Liver (tissue), 7 donors: ENCODE measurements at regions not wholly inside any gene's neighbourhood (a gene's known extent, or its start where the extent isn't known, plus 50 kb on each side); places are given as distances from the start of the nearest gene placed in this dataset.

Experiments
- DNase-seq: peaks from one replicate; pipeline ENCODE4 v3.0.0-alpha.2; 2017; ENCODE audit warnings: low spot score
- H3K27ac ChIP-seq, 2 donors: one replicate each; pipeline ENCODE4 v1.7.0; 2013; ENCODE audit warnings: inconsistent platforms in 2 of 2, low read length in 2 of 2, control low read depth in 1 of 2, low read depth in 1 of 2, mild to moderate bottlenecking in 1 of 2
- H3K27me3 ChIP-seq, 4 donors: one replicate each; pipeline versions ENCODE4 v1.6.1 to v1.7.0; 2013; ENCODE audit warnings: low read length in 3 of 4, inconsistent platforms in 1 of 4, mild to moderate bottlenecking in 1 of 4, moderate library complexity in 1 of 4; ENCODE audit not compliant: control insufficient read depth in 4 of 4, insufficient read depth in 4 of 4
- H3K36me3 ChIP-seq, 4 donors: one replicate each; pipeline versions ENCODE4 v1.6.1 to v1.7.0; 2013; ENCODE audit warnings: low read length in 3 of 4, mild to moderate bottlenecking in 3 of 4, low read depth in 1 of 4, moderate library complexity in 1 of 4; ENCODE audit not compliant: control insufficient read depth in 4 of 4, insufficient read depth in 3 of 4
- H3K4me1 ChIP-seq, 4 donors: one replicate each; pipeline versions ENCODE4 v1.6.1 to v1.7.0; 2013; ENCODE audit warnings: low read length in 3 of 4, mild to moderate bottlenecking in 3 of 4, moderate library complexity in 1 of 4; ENCODE audit not compliant: control insufficient read depth in 4 of 4, insufficient read depth in 4 of 4
- H3K4me3 ChIP-seq, 3 donors: one replicate each; pipeline versions ENCODE4 v1.6.1 to v1.7.0; 2013; ENCODE audit warnings: low read length in 3 of 3, control low read depth in 1 of 3, low read depth in 1 of 3, mild to moderate bottlenecking in 1 of 3
- H3K9ac ChIP-seq, 2 donors: one replicate each; pipeline ENCODE4 v1.7.0; 2013; ENCODE audit warnings: low read length in 2 of 2, mild to moderate bottlenecking in 2 of 2, moderate library complexity in 2 of 2, control low read depth in 1 of 2, low read depth in 1 of 2
- H3K9me3 ChIP-seq, 4 donors: one replicate each; pipeline versions ENCODE4 v1.6.1 to v1.7.0; 2013; ENCODE audit warnings: low read length in 3 of 4; ENCODE audit not compliant: control insufficient read depth in 4 of 4
- EGR1 ChIP-seq, 2 donors: IDR thresholded peaks; 2 replicates each; pipeline ENCODE4 v1.6.1; 2016 to 2018; ENCODE audit warnings: antibody characterized with exemption in 2 of 2, low read depth in 2 of 2
- FOXA1 ChIP-seq: IDR thresholded peaks from 2 replicates; pipeline ENCODE4 v1.6.1; 2016; ENCODE audit warnings: antibody characterized with exemption
- FOXA2 ChIP-seq: IDR thresholded peaks from 2 replicates; pipeline ENCODE4 v1.6.1; 2016; ENCODE audit warnings: antibody characterized with exemption
- HNF4A ChIP-seq, 2 donors: conservative IDR thresholded peaks; 2 replicates each; pipeline ENCODE4 v1.6.1; 2016; ENCODE audit warnings: antibody characterized with exemption in 2 of 2, mild to moderate bottlenecking in 2 of 2
- HNF4G ChIP-seq: IDR thresholded peaks from 2 replicates; pipeline ENCODE4 v1.6.1; 2016; ENCODE audit warnings: antibody characterized with exemption
- JUND ChIP-seq, 2 donors: IDR thresholded peaks; 2 replicates each; pipeline ENCODE4 v1.6.1; 2016; ENCODE audit warnings: antibody characterized with exemption in 2 of 2
- MAX ChIP-seq: IDR thresholded peaks from 2 replicates; pipeline ENCODE4 v1.6.1; 2016; ENCODE audit warnings: antibody characterized with exemption
- NR2F2 ChIP-seq: IDR thresholded peaks from 2 replicates; pipeline ENCODE4 v1.6.1; 2016; ENCODE audit warnings: antibody characterized with exemption
- RAD21 ChIP-seq, 2 donors: IDR thresholded peaks; 2 replicates each; pipeline ENCODE4 v1.6.1; 2016; ENCODE audit warnings: antibody characterized with exemption in 2 of 2, mild to moderate bottlenecking in 2 of 2
- RXRA ChIP-seq, 2 donors: IDR thresholded peaks; 2 replicates each; pipeline ENCODE4 v1.6.1; 2017 to 2018; ENCODE audit warnings: antibody characterized with exemption in 2 of 2, mild to moderate bottlenecking in 1 of 2
- SP1 ChIP-seq: IDR thresholded peaks from 2 replicates; pipeline ENCODE4 v1.6.1; 2018; ENCODE audit warnings: antibody characterized with exemption, mild to moderate bottlenecking
- TAF1 ChIP-seq: conservative IDR thresholded peaks from 2 replicates; pipeline ENCODE4 v1.6.1; 2016; ENCODE audit warnings: antibody characterized with exemption, mild to moderate bottlenecking
- YY1 ChIP-seq: IDR thresholded peaks from 2 replicates; pipeline ENCODE4 v1.6.1; 2016; ENCODE audit warnings: antibody characterized with exemption, mild to moderate bottlenecking
- WGBS: extraction: QIAGEN DNeasy Blood & Tissue Kit; methylation state at CpG from one replicate; pipeline ENCODE4 v1.1.7; 2013; 5-methylcytosine and 5-hydroxymethylcytosine counted together
- TF ChIP-seq, protein P1 (sequence below): IDR thresholded peaks from 2 replicates; pipeline ENCODE4 v1.6.1; 2016; ENCODE audit warnings: antibody characterized with exemption
- TF ChIP-seq, protein P2 (sequence below): IDR thresholded peaks from 2 replicates; pipeline ENCODE4 v1.6.1; 2016; ENCODE audit warnings: antibody characterized with exemption
- TF ChIP-seq, protein P3 (sequence below): IDR thresholded peaks from 2 replicates; pipeline ENCODE4 v1.6.1; 2016; ENCODE audit warnings: antibody characterized with exemption, mild to moderate bottlenecking
- donor health status: healthy.
- donor health status: healthy.
- donor health status: healthy.
- donor health status: healthy.

GRCh38 chr16:52816993-52817392, 235.7 kb downstream of the CHD9NB start:
- no peaks in the 10 kb centered on the region for H3K9me3 ChIP-seq
- no peak for DNase-seq
- no peaks in the 10 kb centered on the region for H3K4me1 ChIP-seq
- 51% methylated on average over 6 of the region's 6 CpGs for WGBS
- H3K4me3 ChIP-seq = no peak overlapping the region
- no peak overlapping the region for H3K27ac ChIP-seq
- no peak overlapping the region for H3K9ac ChIP-seq
- TF ChIP-seq HNF4G (no peak), HNF4A (conservative IDR thresholded peaks at IDR 0.05) (peak; percentile 44 to 48)
- no peaks in the 10 kb centered on the region for H3K36me3 ChIP-seq
- H3K27me3 ChIP-seq = no peaks in the 10 kb centered on the region

GRCh38 chr16:52812678-52813556, 239.8 kb downstream of the CHD9NB start:
- Histone ChIP-seq H3K4me3 (no peak overlapping the region), H3K27ac (no peak overlapping the region), H3K27me3 (no peaks in the 10 kb centered on the region), H3K9me3 (peaks cover 0 to 1% (median 0%) of the 10 kb centered on the region in 4 donors), H3K4me1 (no peaks in the 10 kb centered on the region), H3K36me3 (no peaks in the 10 kb centered on the region), H3K9ac (no peak overlapping the region)
- no peak for DNase-seq
- WGBS = 71% methylated on average over 5 of the region's 5 CpGs
- TF ChIP-seq NR2F2 (peak; percentile 11), FOXA1 (no peak), JUND (IDR thresholded peaks at IDR 0.05) (peak; percentile 96 to 98), EGR1 (IDR thresholded peaks at IDR 0.05; ENCODE audit: low read depth in 2 of 2) (no peak), RXRA (IDR thresholded peaks at IDR 0.05) (peak in 1 of 2 donors; percentile 29)
- TF ChIP-seq, protein P1, sequence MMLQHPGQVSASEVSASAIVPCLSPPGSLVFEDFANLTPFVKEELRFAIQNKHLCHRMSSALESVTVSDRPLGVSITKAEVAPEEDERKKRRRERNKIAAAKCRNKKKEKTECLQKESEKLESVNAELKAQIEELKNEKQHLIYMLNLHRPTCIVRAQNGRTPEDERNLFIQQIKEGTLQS = peak; percentile 29

- Histone ChIP-seq H3K36me3 (no peaks in the 10 kb centered on the region), H3K4me1 (no peaks in the 10 kb centered on the region), H3K4me3 (no peak overlapping the region), H3K27ac (no peak overlapping the region), H3K9me3 (peaks cover 0 to 7% (median 0%) of the 10 kb centered on the region in 4 donors), H3K27me3 (no peaks in the 10 kb centered on the region), H3K9ac (no peak overlapping the region)
- DNase-seq = no peak
- TF ChIP-seq MAX = no peak
- no peak for TF ChIP-seq FOXA2
- 83% methylated on average over 3 of the region's 3 CpGs for WGBS
Observed at GRCh38 chr16:52805559-52806168, 247.0 kb downstream of the CHD9NB start.

GRCh38 chr16:52800432-52800831, 252.3 kb downstream of the CHD9NB start:
- H3K9me3 ChIP-seq = peaks cover 0 to 4% (median 0%) of the 10 kb centered on the region in 4 donors
- H3K9ac ChIP-seq = no peak overlapping the region
- no peak overlapping the region for H3K4me3 ChIP-seq
- no peaks in the 10 kb centered on the region for H3K36me3 ChIP-seq
- no peak for DNase-seq
- no peaks in the 10 kb centered on the region for H3K4me1 ChIP-seq
- H3K27ac ChIP-seq = no peak overlapping the region
- 80% methylated on average over 4 of the region's 4 CpGs for WGBS
- no peaks in the 10 kb centered on the region for H3K27me3 ChIP-seq
- TF ChIP-seq FOXA2 (no peak), MAX (no peak), EGR1 (IDR thresholded peaks at IDR 0.05; ENCODE audit: low read depth in 2 of 2) (no peak), HNF4G (no peak), YY1 (no peak), TAF1 (no peak), SP1 (no peak), RAD21 (IDR thresholded peaks at IDR 0.05) (no peak), FOXA1 (no peak), JUND (IDR thresholded peaks at IDR 0.05) (no peak)
- TF ChIP-seq, protein P1 = no peak
- TF ChIP-seq, protein P2, sequence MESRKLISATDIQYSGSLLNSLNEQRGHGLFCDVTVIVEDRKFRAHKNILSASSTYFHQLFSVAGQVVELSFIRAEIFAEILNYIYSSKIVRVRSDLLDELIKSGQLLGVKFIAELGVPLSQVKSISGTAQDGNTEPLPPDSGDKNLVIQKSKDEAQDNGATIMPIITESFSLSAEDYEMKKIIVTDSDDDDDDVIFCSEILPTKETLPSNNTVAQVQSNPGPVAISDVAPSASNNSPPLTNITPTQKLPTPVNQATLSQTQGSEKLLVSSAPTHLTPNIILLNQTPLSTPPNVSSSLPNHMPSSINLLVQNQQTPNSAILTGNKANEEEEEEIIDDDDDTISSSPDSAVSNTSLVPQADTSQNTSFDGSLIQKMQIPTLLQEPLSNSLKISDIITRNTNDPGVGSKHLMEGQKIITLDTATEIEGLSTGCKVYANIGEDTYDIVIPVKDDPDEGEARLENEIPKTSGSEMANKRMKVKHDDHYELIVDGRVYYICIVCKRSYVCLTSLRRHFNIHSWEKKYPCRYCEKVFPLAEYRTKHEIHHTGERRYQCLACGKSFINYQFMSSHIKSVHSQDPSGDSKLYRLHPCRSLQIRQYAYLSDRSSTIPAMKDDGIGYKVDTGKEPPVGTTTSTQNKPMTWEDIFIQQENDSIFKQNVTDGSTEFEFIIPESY = no peak
- TF ChIP-seq, protein P3, sequence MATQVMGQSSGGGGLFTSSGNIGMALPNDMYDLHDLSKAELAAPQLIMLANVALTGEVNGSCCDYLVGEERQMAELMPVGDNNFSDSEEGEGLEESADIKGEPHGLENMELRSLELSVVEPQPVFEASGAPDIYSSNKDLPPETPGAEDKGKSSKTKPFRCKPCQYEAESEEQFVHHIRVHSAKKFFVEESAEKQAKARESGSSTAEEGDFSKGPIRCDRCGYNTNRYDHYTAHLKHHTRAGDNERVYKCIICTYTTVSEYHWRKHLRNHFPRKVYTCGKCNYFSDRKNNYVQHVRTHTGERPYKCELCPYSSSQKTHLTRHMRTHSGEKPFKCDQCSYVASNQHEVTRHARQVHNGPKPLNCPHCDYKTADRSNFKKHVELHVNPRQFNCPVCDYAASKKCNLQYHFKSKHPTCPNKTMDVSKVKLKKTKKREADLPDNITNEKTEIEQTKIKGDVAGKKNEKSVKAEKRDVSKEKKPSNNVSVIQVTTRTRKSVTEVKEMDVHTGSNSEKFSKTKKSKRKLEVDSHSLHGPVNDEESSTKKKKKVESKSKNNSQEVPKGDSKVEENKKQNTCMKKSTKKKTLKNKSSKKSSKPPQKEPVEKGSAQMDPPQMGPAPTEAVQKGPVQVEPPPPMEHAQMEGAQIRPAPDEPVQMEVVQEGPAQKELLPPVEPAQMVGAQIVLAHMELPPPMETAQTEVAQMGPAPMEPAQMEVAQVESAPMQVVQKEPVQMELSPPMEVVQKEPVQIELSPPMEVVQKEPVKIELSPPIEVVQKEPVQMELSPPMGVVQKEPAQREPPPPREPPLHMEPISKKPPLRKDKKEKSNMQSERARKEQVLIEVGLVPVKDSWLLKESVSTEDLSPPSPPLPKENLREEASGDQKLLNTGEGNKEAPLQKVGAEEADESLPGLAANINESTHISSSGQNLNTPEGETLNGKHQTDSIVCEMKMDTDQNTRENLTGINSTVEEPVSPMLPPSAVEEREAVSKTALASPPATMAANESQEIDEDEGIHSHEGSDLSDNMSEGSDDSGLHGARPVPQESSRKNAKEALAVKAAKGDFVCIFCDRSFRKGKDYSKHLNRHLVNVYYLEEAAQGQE = no peak
